ENCODE measurements at regions not wholly inside any gene's neighbourhood (a gene's known extent, or its start where the extent isn't known, plus 50 kb on each side); places are given as distances from the start of the nearest gene placed in this dataset.

DNA sequence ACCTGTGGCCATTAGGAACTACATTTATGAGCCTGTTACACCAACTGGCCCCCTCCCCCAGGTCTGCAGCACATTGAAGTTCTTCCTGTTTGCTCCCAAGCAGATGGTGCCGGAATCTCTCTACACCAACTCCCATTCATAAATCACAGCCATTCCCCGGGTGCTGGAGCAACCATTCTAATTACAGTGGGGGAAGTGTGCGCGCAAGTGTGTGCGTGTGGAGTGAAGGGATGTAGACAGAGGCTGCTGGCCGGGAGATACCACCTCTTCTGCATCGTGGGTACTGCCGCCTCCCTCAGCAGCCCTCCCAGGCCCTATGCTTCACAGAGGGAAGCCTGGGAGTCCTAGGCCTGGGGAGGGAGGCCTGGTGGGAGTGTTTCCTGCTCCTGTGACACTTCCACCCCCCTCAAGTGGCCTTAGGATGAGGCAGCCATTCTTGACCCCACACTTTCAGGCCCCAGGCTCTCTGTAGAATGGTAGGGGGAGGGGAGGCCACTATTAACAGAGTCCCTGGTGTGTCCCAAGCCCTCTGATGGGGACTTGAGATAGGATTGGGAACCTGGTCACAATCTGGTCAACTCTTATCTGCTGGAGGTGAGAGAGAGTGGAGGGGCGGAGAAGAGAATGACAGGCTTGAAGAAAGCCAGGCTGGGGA is 69.1 kb downstream of the MAGEF1 start:
- in situ Hi-C loops (cut with HindIII; ENCODE audit: low sequenced_read_pairs) = no loop called here
- TF ChIP-seq, protein P1, sequence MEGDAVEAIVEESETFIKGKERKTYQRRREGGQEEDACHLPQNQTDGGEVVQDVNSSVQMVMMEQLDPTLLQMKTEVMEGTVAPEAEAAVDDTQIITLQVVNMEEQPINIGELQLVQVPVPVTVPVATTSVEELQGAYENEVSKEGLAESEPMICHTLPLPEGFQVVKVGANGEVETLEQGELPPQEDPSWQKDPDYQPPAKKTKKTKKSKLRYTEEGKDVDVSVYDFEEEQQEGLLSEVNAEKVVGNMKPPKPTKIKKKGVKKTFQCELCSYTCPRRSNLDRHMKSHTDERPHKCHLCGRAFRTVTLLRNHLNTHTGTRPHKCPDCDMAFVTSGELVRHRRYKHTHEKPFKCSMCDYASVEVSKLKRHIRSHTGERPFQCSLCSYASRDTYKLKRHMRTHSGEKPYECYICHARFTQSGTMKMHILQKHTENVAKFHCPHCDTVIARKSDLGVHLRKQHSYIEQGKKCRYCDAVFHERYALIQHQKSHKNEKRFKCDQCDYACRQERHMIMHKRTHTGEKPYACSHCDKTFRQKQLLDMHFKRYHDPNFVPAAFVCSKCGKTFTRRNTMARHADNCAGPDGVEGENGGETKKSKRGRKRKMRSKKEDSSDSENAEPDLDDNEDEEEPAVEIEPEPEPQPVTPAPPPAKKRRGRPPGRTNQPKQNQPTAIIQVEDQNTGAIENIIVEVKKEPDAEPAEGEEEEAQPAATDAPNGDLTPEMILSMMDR (IDR thresholded peaks at IDR 0.05; ENCODE audit: low read depth, low read length, missing control alignments) = no peak
- no peak for DNase-seq (ENCODE audit: low read depth)
- H3K4me3 ChIP-seq (ENCODE audit: low read depth, low read length) = no peak overlapping the region

DNA sequence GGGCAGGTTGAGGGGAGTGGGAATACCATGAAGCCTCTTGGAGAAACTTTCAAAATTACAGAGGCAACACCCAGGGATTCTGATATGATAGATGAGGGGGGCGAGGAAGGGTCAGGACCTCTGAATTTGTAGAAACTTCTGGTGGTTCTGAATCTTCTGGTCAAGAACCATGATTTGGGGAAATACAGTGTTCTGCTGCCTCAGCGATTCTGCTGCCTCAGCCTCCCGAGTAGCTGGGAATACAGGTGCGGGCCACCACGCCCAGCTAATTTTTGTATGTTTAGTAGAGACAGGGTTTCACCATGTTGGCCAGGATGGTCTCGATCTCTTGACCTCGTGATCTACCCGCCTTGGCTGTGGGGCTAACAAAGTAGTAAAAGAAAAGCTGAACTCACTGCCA is 70.4 kb downstream of the MAGEF1 start:
- no peak overlapping the region for H3K4me3 ChIP-seq (ENCODE audit: low read depth, low read length)
- TF ChIP-seq, protein P1 (IDR thresholded peaks at IDR 0.05; ENCODE audit: low read depth, low read length, missing control alignments) = no peak
- in situ Hi-C loops (cut with HindIII; ENCODE audit: low sequenced_read_pairs) = no loop called here
- no peak for DNase-seq (ENCODE audit: low read depth)

GRCh38 chr3:184639351-184639750 is 72.5 kb downstream of the MAGEF1 start:
- no peak for DNase-seq (ENCODE audit: low read depth)
- in situ Hi-C loops (cut with HindIII; ENCODE audit: low sequenced_read_pairs) = no loop called here
- TF ChIP-seq, protein P1 (IDR thresholded peaks at IDR 0.05; ENCODE audit: low read depth, low read length, missing control alignments) = no peak
- no peak overlapping the region for H3K4me3 ChIP-seq (ENCODE audit: low read depth, low read length)

DNA sequence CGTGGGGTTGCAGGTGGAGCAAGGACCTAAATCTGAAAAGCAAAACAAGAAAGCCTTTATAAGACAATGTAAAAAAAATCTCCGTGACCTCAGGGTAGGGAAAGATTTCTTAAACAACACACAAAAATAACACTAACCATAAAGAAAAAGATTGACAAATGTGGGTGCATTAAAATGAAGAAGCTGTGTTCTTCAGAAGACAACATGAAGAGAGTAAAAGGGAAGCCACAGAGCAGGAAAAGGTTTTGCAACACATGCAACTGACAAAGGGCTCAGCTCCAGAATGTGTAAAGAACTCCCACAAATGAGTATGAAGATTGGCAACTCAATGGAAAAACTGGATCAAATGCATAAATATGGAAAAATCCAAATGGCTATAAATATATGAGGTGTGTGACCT is 74.2 kb downstream of the MAGEF1 start:
- H3K4me3 ChIP-seq (ENCODE audit: low read depth, low read length) = no peak overlapping the region
- TF ChIP-seq, protein P1 (IDR thresholded peaks at IDR 0.05; ENCODE audit: low read depth, low read length, missing control alignments) = no peak
- no peak for DNase-seq (ENCODE audit: low read depth)
- in situ Hi-C loops (cut with HindIII; ENCODE audit: low sequenced_read_pairs) = no loop called here

DNA sequence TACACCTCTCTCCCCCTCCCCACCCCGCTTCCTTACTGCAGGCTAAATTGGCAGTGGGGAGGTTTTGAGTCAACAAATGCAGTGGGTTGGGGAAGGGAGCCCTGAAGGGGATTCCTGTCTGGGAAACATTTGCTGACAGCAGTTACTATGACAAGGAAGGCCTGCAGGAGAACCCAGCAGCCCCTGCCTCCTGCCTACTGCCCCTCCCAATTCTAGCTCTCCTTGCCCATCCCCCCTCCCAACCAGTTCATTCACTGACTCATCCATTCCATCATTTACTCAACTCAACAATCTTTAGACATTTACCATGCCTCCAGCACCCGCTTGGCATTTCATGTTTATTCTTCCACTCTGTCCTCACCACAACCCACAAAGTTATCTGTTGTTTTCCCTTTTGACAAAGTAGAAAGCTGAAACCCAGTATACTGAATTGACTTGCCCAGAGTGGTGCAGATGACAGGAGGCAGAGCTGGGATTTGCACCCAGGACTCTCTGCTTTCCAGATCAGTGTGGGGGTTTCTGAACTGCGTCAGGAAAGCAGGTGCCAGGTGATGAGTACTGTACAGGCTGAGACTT is 75.0 kb downstream of the MAGEF1 start:
- H3K4me3 ChIP-seq (ENCODE audit: low read depth, low read length) = no peak overlapping the region
- DNase-seq (ENCODE audit: low read depth) = peak; percentile 34
- in situ Hi-C loops (cut with HindIII; ENCODE audit: low sequenced_read_pairs) = no loop called here
- TF ChIP-seq, protein P1 (IDR thresholded peaks at IDR 0.05; ENCODE audit: low read depth, low read length, missing control alignments) = no peak

- in situ Hi-C loops (cut with HindIII; ENCODE audit: low sequenced_read_pairs) = no loop called here
- no peak overlapping the region for H3K4me3 ChIP-seq (ENCODE audit: low read depth, low read length)
- TF ChIP-seq, protein P1 (IDR thresholded peaks at IDR 0.05; ENCODE audit: low read depth, low read length, missing control alignments) = no peak
- no peak for DNase-seq (ENCODE audit: low read depth)
Observed at GRCh38 chr3:184635774-184636173, 74.2 kb downstream of the EPHB3 start.

All from astrocyte of the cerebellum (primary cell).